ENCODE measurements at regions not wholly inside any gene's neighbourhood (a gene's known extent, or its start where the extent isn't known, plus 50 kb on each side); places are given as distances from the start of the nearest gene placed in this dataset.
"Not testable (repeated sequence)": the region's sequence is repeated elsewhere in the genome, so short reads cannot be mapped to it uniquely, and the experiment has no call there.

- H3K27ac ChIP-seq = no peak overlapping the region
- TF ChIP-seq POLR2AphosphoS5 (IDR thresholded peaks at IDR 0.05) (no peak), CTCF (IDR thresholded peaks at IDR 0.05) (no peak), POLR2A (IDR thresholded peaks at IDR 0.05) (no peak), EP300 (IDR thresholded peaks at IDR 0.05) (no peak)
- H3K36me3 ChIP-seq = no peaks in the 10 kb centered on the region
- no peaks in the 10 kb centered on the region for H3K9me3 ChIP-seq
- H3K4me1 ChIP-seq = no peaks in the 10 kb centered on the region
- 88% methylated on average over 4 of the region's 4 CpGs for WGBS
- no peaks in the 10 kb centered on the region for H3K27me3 ChIP-seq
- H3K4me3 ChIP-seq = no peak overlapping the region
- DNase-seq (ENCODE audit: low spot score in 2 of 2) = no peak
Observed at GRCh38 chr3:16695710-16696109, 90.5 kb upstream of the DAZL start.

- TF ChIP-seq POLR2AphosphoS5 (IDR thresholded peaks at IDR 0.05) = no peak
- TF ChIP-seq POLR2A (IDR thresholded peaks at IDR 0.05) = no peak
- no peak for TF ChIP-seq EP300 (IDR thresholded peaks at IDR 0.05)
- TF ChIP-seq CTCF (IDR thresholded peaks at IDR 0.05) = no peak
Observed at GRCh38 chr3:16697443-16698147, 92.4 kb upstream of the DAZL start.

DNA sequence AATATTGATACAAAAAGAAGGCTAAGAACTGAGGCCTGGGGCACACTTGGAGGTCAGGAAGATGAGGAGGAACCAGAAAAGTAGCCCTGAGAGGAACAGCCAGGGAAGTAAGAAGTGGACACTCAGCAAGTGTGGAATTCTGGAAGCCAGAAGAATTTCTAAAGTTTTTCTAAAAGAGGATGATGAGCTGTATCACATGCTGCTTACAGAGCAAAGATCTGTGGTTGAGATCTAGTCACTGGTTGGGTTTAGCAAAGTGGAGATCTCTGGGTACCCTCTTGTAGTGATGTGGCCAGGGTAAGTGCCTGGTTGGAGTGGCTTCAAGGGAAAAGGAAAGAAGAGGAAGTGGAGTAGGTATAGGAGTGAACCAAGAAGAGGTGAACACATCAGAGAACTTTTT, 95.4 kb upstream of the DAZL start:
- Histone ChIP-seq H3K9me3 (no peaks in the 10 kb centered on the region), H3K36me3 (no peaks in the 10 kb centered on the region), H3K4me3 (no peak overlapping the region), H3K27ac (no peak overlapping the region), H3K4me1 (no peaks in the 10 kb centered on the region), H3K27me3 (no peaks in the 10 kb centered on the region)
- DNase-seq (ENCODE audit: low spot score in 2 of 2) = no peak
- TF ChIP-seq POLR2A (IDR thresholded peaks at IDR 0.05) = no peak
- no peak for TF ChIP-seq POLR2AphosphoS5 (IDR thresholded peaks at IDR 0.05)
- TF ChIP-seq CTCF (IDR thresholded peaks at IDR 0.05) = no peak
- no peak for TF ChIP-seq EP300 (IDR thresholded peaks at IDR 0.05)

More at GRCh38 chr3:16697443-16698147, 92.4 kb upstream of the DAZL start:
- no peaks in the 10 kb centered on the region for H3K27me3 ChIP-seq
- 81% methylated on average over 1 of the region's 1 CpG for WGBS
- H3K4me1 ChIP-seq = no peaks in the 10 kb centered on the region
- no peaks in the 10 kb centered on the region for H3K36me3 ChIP-seq
- H3K27ac ChIP-seq = no peak overlapping the region
- no peak overlapping the region for H3K4me3 ChIP-seq
- DNase-seq (ENCODE audit: low spot score in 2 of 2) = no peak
- no peaks in the 10 kb centered on the region for H3K9me3 ChIP-seq

- Histone ChIP-seq H3K4me3 (no peak overlapping the region), H3K36me3 (no peaks in the 10 kb centered on the region), H3K9me3 (peaks cover 4% of the 10 kb centered on the region), H3K27ac (no peak overlapping the region), H3K4me1 (no peaks in the 10 kb centered on the region), H3K27me3 (no peaks in the 10 kb centered on the region)
- DNase-seq (ENCODE audit: low spot score in 2 of 2) = no peak
- 79% methylated on average over 2 of the region's 2 CpGs for WGBS
- no peak for TF ChIP-seq EP300 (IDR thresholded peaks at IDR 0.05)
- TF ChIP-seq POLR2A (IDR thresholded peaks at IDR 0.05) = no peak
- no peak for TF ChIP-seq POLR2AphosphoS5 (IDR thresholded peaks at IDR 0.05)
- TF ChIP-seq CTCF (IDR thresholded peaks at IDR 0.05) = no peak
Observed at GRCh38 chr3:16704941-16705340, 99.7 kb upstream of the DAZL start.

DNA sequence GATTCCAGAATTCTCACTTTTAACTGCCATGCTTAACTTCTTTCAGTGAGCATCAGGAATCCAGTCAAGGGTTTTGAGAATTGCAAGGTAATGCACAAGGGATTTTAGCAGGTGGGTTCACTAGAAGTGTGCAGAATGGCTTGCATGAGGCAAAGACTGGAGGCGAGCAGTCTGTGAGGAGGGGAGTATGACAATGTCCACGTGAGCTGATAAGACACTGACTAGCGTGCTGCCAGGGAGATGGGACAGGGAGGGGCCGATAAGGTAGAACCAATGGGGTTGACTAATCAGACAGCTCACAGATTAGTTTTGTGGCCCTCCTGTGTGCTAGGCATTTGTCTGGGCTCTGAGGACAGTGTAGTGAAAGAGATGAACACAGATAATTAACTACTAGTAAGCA, 102.0 kb upstream of the DAZL start:
- TF ChIP-seq POLR2AphosphoS5 (IDR thresholded peaks at IDR 0.05) (no peak), EP300 (IDR thresholded peaks at IDR 0.05) (no peak)
- no peak for DNase-seq (ENCODE audit: low spot score in 2 of 2)
- H3K4me3 ChIP-seq = no peak overlapping the region
- no peaks in the 10 kb centered on the region for H3K27me3 ChIP-seq
- no peak overlapping the region for H3K27ac ChIP-seq
- no peaks in the 10 kb centered on the region for H3K36me3 ChIP-seq
- H3K9me3 ChIP-seq = peaks cover 4% of the 10 kb centered on the region
- 82% methylated on average over 4 of the region's 4 CpGs for WGBS
- H3K4me1 ChIP-seq = no peaks in the 10 kb centered on the region

DNA sequence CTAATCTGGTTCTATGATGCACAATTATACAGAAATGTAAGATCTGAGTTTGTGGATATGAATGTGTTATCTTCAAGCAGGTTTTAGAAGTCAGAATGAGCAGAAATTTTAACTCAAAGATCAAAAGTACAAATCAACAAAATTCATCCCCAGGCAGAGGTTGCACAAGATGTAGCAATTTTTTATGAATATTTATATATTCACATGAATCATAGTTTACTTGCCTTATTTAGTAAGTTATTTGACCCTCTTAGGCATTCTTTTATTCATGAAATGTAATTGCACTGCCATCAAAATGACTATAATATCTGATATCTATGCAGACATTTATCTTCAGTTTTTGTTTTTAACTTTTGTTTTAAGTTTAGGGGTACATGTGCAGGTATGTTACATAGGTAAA, 103.1 kb upstream of the DAZL start:
- peaks cover 4% of the 10 kb centered on the region for H3K9me3 ChIP-seq
- no peak overlapping the region for H3K27ac ChIP-seq
- DNase-seq (ENCODE audit: low spot score in 2 of 2) = no peak
- TF ChIP-seq EP300 (IDR thresholded peaks at IDR 0.05) (no peak), CTCF (IDR thresholded peaks at IDR 0.05) (no peak), POLR2A (IDR thresholded peaks at IDR 0.05) (no peak), POLR2AphosphoS5 (IDR thresholded peaks at IDR 0.05) (no peak)
- H3K4me3 ChIP-seq = no peak overlapping the region
- H3K36me3 ChIP-seq = no peaks in the 10 kb centered on the region
- no peaks in the 10 kb centered on the region for H3K27me3 ChIP-seq
- H3K4me1 ChIP-seq = no peaks in the 10 kb centered on the region

- DNase-seq (ENCODE audit: low spot score in 2 of 2); H3K27ac ChIP-seq; H3K4me3 ChIP-seq; H3K36me3 ChIP-seq; H3K27me3 ChIP-seq; H3K9me3 ChIP-seq; H3K4me1 ChIP-seq: not testable (repeated sequence)
- WGBS = 57% methylated on average over 1 of the region's 1 CpG
Observed at GRCh38 chr3:16711691-16712090, 106.5 kb upstream of the DAZL start.
